A673 (cell line): ENCODE measurements at regions not wholly inside any gene's neighbourhood (a gene's known extent, or its start where the extent isn't known, plus 50 kb on each side); places are given as distances from the start of the nearest gene placed in this dataset.

ENCODE experiments used
- EZH2 ChIP-seq: fragments of 200-600 bp; sonication (generic); IDR thresholded peaks from 2 replicates; pipeline ENCODE4 v1.6.1; 2017; ENCODE audit warnings: borderline replicate concordance, low read depth, mild to moderate bottlenecking, mixed read lengths, antibody characterized with exemption, low read length; ENCODE audit not compliant: poor library complexity, severe bottlenecking
- TF ChIP-seq, protein P1 (sequence below): fragments of 300-800, 200-600 bp; sonication (generic); conservative IDR thresholded peaks from 2 replicates; pipeline ENCODE4 v1.5.1; 2017; ENCODE audit warnings: low read depth, mild to moderate bottlenecking, antibody characterized with exemption, low read length, moderate library complexity, mixed read lengths

DNA sequence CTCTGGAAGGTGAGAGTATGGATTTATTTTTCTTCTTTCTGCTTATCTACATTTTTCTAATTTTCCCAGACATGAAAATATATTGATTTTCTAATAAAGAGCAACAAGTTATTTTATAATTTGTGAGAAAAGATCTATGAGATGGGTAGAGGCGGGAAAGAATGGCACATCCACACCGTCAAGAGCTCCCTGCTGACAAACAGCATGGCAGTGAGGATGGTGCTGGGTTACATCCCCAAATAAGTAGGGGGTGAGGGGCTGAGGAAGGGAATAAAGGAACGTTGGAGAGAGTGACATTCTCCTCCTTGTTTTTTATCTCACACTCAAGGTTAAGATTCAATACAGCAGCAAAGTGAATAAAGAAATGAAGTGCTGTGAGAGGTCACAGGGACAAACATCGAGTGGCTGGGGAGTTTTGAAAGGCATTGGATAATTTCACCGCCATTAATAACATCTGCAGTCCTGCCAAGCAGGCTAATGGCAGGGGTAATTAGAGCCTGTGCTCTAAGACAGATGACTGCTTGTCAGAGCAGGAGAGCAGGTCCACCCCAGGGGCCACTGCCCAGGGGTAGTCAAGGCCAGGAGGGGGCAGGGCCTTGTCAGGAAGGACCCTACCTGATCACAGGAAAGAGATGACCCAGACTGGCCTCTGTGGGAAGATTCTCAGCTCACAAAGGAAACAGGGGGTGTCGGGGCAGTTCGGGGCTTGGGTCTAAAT, 323.8 kb downstream of the FBXW7 start:
- TF ChIP-seq, protein P1, sequence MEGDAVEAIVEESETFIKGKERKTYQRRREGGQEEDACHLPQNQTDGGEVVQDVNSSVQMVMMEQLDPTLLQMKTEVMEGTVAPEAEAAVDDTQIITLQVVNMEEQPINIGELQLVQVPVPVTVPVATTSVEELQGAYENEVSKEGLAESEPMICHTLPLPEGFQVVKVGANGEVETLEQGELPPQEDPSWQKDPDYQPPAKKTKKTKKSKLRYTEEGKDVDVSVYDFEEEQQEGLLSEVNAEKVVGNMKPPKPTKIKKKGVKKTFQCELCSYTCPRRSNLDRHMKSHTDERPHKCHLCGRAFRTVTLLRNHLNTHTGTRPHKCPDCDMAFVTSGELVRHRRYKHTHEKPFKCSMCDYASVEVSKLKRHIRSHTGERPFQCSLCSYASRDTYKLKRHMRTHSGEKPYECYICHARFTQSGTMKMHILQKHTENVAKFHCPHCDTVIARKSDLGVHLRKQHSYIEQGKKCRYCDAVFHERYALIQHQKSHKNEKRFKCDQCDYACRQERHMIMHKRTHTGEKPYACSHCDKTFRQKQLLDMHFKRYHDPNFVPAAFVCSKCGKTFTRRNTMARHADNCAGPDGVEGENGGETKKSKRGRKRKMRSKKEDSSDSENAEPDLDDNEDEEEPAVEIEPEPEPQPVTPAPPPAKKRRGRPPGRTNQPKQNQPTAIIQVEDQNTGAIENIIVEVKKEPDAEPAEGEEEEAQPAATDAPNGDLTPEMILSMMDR, result no peak
- TF ChIP-seq EZH2, result no peak
